CD4-positive, alpha-beta memory T cell (primary cell): ENCODE measurements at regions not wholly inside any gene's neighbourhood (a gene's known extent, or its start where the extent isn't known, plus 50 kb on each side); places are given as distances from the start of the nearest gene placed in this dataset.

Experiments
- CTCF ChIA-PET: fragments of 350-600 bp; sonication (Branson Sonifier 250); formaldehyde crosslinking; loops from one replicate; lab custom pipeline; 2021; ENCODE audit warnings: inconsistent platforms; ENCODE audit not compliant: partially characterized antibody; lab: Charles Lee
- POLR2A ChIA-PET: fragments of 350-600 bp; sonication (Branson Sonifier 250); formaldehyde crosslinking; loops from one replicate; lab custom pipeline; 2021; ENCODE audit not compliant: partially characterized antibody; lab: Charles Lee
- DNase-seq, 5 donors: peaks; one replicate each; pipeline versions ENCODE4 v3.0.0 to v3.0.0-alpha.2; 2020 to 2022; ENCODE audit warnings: mixed read lengths in 1 of 5
- H3K27ac ChIP-seq: one replicate; pipeline ENCODE4 v1.7.0; 2013; ENCODE audit warnings: low read depth, low read length
- H3K27me3 ChIP-seq: 2 replicates; pipeline ENCODE4 v1.7.0; 2013; ENCODE audit warnings: mild to moderate bottlenecking, low read length, moderate library complexity; ENCODE audit not compliant: insufficient read depth
- H3K36me3 ChIP-seq: 2 replicates; pipeline ENCODE4 v1.7.0; 2013; ENCODE audit warnings: mild to moderate bottlenecking, low read length, moderate library complexity; ENCODE audit not compliant: insufficient read depth
- H3K4me1 ChIP-seq: 2 replicates; pipeline ENCODE4 v1.7.0; 2013; ENCODE audit warnings: mild to moderate bottlenecking, low read length, moderate library complexity; ENCODE audit not compliant: insufficient read depth
- H3K4me3 ChIP-seq, 2 donors: one replicate each; pipeline ENCODE4 v1.7.0; 2013; ENCODE audit warnings: low read length in 2 of 2, mild to moderate bottlenecking in 1 of 2
- H3K9me3 ChIP-seq, 2 donors: one replicate each; pipeline ENCODE4 v1.7.0; 2013; ENCODE audit warnings: low read length in 2 of 2, control low read depth in 1 of 2; ENCODE audit not compliant: control insufficient read depth in 1 of 2
- H3K27ac Mint-ChIP-seq, 7 donors: one replicate each; pipeline ENCODE4 v1.8.0; 2020 to 2021; ENCODE audit warnings: mixed read lengths in 7 of 7, mild to moderate bottlenecking in 6 of 7, inconsistent platforms in 3 of 7, moderate library complexity in 3 of 7
- H3K27me3 Mint-ChIP-seq, 2 donors: one replicate each; pipeline ENCODE4 v1.8.0; 2020 to 2021; ENCODE audit warnings: mixed read lengths in 2 of 2
- H3K36me3 Mint-ChIP-seq, 2 donors: one replicate each; pipeline ENCODE4 v1.8.0; 2020 to 2021; ENCODE audit warnings: mixed read lengths in 2 of 2, inconsistent platforms in 1 of 2, mild to moderate bottlenecking in 1 of 2
- H3K4me1 Mint-ChIP-seq, 4 donors: one replicate each; pipeline ENCODE4 v1.8.0; 2020 to 2021; ENCODE audit warnings: mixed read lengths in 4 of 4, mild to moderate bottlenecking in 1 of 4
- H3K4me3 Mint-ChIP-seq, 8 donors: one replicate each; pipeline ENCODE4 v1.8.0; 2020 to 2021; ENCODE audit warnings: mixed read lengths in 8 of 8, mild to moderate bottlenecking in 7 of 8, moderate library complexity in 6 of 8, inconsistent platforms in 3 of 8
- H3K9me3 Mint-ChIP-seq, 8 donors: one replicate each; pipeline ENCODE4 v1.8.0; 2020 to 2021; ENCODE audit warnings: mixed read lengths in 8 of 8, mild to moderate bottlenecking in 5 of 8, inconsistent platforms in 3 of 8, moderate library complexity in 1 of 8
- intact Hi-C: fragments of 100-400 bp; cut with micrococcal nuclease; formaldehyde crosslinking; loops from one replicate; pipeline ENCODE4 v1.15.1; 2023

DNA sequence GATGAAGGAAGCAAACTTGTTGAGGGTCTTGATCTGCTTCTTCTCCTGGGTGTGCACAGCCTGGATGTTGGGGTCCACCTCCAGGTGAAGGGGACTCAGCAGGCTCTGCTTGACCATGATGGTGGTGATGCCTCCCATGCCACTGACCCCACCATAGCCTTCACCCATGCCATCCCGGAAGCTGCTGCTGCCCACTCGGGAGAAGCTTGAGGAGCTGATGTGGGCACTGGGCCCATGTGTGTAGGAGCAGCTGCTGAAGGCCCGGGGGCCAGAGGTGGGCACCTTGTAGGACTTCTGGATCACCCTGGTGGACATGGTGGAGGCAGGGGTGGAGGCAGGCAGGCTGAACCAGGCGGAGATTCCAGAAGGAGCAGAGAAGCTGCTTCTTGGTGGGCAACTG lies 432.7 kb upstream of the DIPK2B start:
- intact Hi-C loops, result no loop called here
- no peak overlapping the region for H3K27ac ChIP-seq
- Mint-ChIP-seq H3K4me1 (no peaks in the 10 kb centered on the region), H3K4me3 (no peak overlapping the region), H3K27me3 (no peaks in the 10 kb centered on the region), H3K36me3 (no peaks in the 10 kb centered on the region), H3K27ac (no peak overlapping the region), H3K9me3 (no peaks in the 10 kb centered on the region)
- no peaks in the 10 kb centered on the region for H3K36me3 ChIP-seq
- H3K4me1 ChIP-seq, result no peaks in the 10 kb centered on the region
- DNase-seq, result no peak
- H3K4me3 ChIP-seq, result no peak overlapping the region
- ChIA-PET CTCF (no interaction called here), POLR2A (no interaction called here)
- no peaks in the 10 kb centered on the region for H3K27me3 ChIP-seq
- no peaks in the 10 kb centered on the region for H3K9me3 ChIP-seq

- CTCF ChIA-PET, result no interaction called here
- H3K4me1 ChIP-seq, result no peaks in the 10 kb centered on the region
- intact Hi-C loops, result no loop called here
- no peaks in the 10 kb centered on the region for H3K27me3 Mint-ChIP-seq
- no peaks in the 10 kb centered on the region for H3K9me3 ChIP-seq
- no peak overlapping the region for H3K27ac ChIP-seq
- peaks cover 0 to 3% (median 0%) of the 10 kb centered on the region in 8 donors for H3K9me3 Mint-ChIP-seq
- no peak overlapping the region for H3K27ac Mint-ChIP-seq
- POLR2A ChIA-PET, result no interaction called here
- H3K36me3 Mint-ChIP-seq, result no peaks in the 10 kb centered on the region
- H3K4me3 ChIP-seq, result no peak overlapping the region
- H3K4me1 Mint-ChIP-seq, result no peaks in the 10 kb centered on the region
- no peaks in the 10 kb centered on the region for H3K36me3 ChIP-seq
- no peaks in the 10 kb centered on the region for H3K27me3 ChIP-seq
- H3K4me3 Mint-ChIP-seq, result no peak overlapping the region
- no peak for DNase-seq
Measured at GRCh38 chrX:45632506-45632905, 431.8 kb upstream of the DIPK2B start.

GRCh38 chrX:45630078-45630477 lies 429.4 kb upstream of the DIPK2B start:
- ChIA-PET CTCF (no interaction called here), POLR2A (no interaction called here)
- no peak for DNase-seq
- H3K4me3 ChIP-seq, result no peak overlapping the region
- H3K4me1 ChIP-seq, result no peaks in the 10 kb centered on the region
- Mint-ChIP-seq H3K4me1 (no peaks in the 10 kb centered on the region), H3K27me3 (no peaks in the 10 kb centered on the region), H3K36me3 (no peaks in the 10 kb centered on the region), H3K4me3 (no peak overlapping the region), H3K27ac (no peak overlapping the region), H3K9me3 (peaks cover 0 to 11% (median 0%) of the 10 kb centered on the region in 8 donors)
- intact Hi-C loops, result no loop called here
- H3K36me3 ChIP-seq, result no peaks in the 10 kb centered on the region
- no peak overlapping the region for H3K27ac ChIP-seq
- H3K27me3 ChIP-seq, result no peaks in the 10 kb centered on the region
- no peaks in the 10 kb centered on the region for H3K9me3 ChIP-seq

DNA sequence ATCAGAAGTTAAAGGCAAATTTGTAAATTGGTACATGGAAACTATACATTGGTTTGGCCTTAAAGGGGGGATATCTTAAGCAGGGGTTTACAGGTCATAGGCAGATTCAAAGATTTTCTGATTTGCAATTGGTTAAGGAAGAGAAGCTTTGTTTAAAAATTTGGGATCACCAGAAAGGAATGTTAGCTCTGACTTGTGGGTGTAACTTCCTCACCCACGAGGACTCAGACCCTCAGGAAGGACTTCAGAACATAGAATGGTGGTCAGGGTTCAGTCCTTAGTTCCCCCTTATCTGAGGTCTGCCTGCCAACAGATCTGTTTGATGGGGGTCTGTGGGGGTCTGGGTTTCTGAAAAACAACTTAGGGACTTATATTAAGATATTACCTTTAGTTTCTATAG lies 427.4 kb upstream of the DIPK2B start:
- ChIA-PET CTCF (interaction anchor here (0.6 kb wide), 1 partner anchor 380 kb away, joined by 4 read pairs; no protein-coding TSS in a partner anchor), POLR2A (no interaction called here)
- DNase-seq, result no peak
- Mint-ChIP-seq H3K27ac (no peak overlapping the region), H3K4me3 (no peak overlapping the region), H3K27me3 (no peaks in the 10 kb centered on the region), H3K36me3 (no peaks in the 10 kb centered on the region), H3K4me1 (no peaks in the 10 kb centered on the region), H3K9me3 (peaks cover 0 to 11% (median 0%) of the 10 kb centered on the region in 8 donors)
- Histone ChIP-seq H3K36me3 (no peaks in the 10 kb centered on the region), H3K27ac (no peak overlapping the region), H3K27me3 (no peaks in the 10 kb centered on the region), H3K4me1 (no peaks in the 10 kb centered on the region), H3K9me3 (no peaks in the 10 kb centered on the region), H3K4me3 (no peak overlapping the region)
- intact Hi-C loops, result no loop called here

GRCh38 chrX:45623266-45623665 lies 422.6 kb upstream of the DIPK2B start:
- Mint-ChIP-seq H3K4me1 (no peaks in the 10 kb centered on the region), H3K9me3 (peaks cover 0 to 11% (median 0%) of the 10 kb centered on the region in 8 donors), H3K27me3 (no peaks in the 10 kb centered on the region), H3K27ac (no peak overlapping the region), H3K36me3 (no peaks in the 10 kb centered on the region), H3K4me3 (no peak overlapping the region)
- H3K36me3 ChIP-seq, result no peaks in the 10 kb centered on the region
- H3K4me1 ChIP-seq, result no peaks in the 10 kb centered on the region
- H3K27ac ChIP-seq, result no peak overlapping the region
- ChIA-PET CTCF (no interaction called here), POLR2A (no interaction called here)
- no peak overlapping the region for H3K4me3 ChIP-seq
- H3K27me3 ChIP-seq, result no peaks in the 10 kb centered on the region
- H3K9me3 ChIP-seq, result no peaks in the 10 kb centered on the region
- no peak for DNase-seq
- intact Hi-C loops, result no loop called here

GRCh38 chrX:45622538-45622937 lies 421.9 kb upstream of the DIPK2B start:
- no peaks in the 10 kb centered on the region for H3K4me1 ChIP-seq
- CTCF ChIA-PET, result no interaction called here
- Mint-ChIP-seq H3K4me3 (no peak overlapping the region), H3K27me3 (peaks cover 0 to 1% of the 10 kb centered on the region in 2 donors), H3K9me3 (peaks cover 0 to 9% (median 2%) of the 10 kb centered on the region in 8 donors), H3K36me3 (no peaks in the 10 kb centered on the region), H3K4me1 (no peaks in the 10 kb centered on the region), H3K27ac (no peak overlapping the region)
- no peak for DNase-seq
- no peak overlapping the region for H3K27ac ChIP-seq
- H3K9me3 ChIP-seq, result no peaks in the 10 kb centered on the region
- H3K27me3 ChIP-seq, result no peaks in the 10 kb centered on the region
- no peaks in the 10 kb centered on the region for H3K36me3 ChIP-seq
- intact Hi-C loops, result no loop called here
- POLR2A ChIA-PET, result no interaction called here
- no peak overlapping the region for H3K4me3 ChIP-seq

DNA sequence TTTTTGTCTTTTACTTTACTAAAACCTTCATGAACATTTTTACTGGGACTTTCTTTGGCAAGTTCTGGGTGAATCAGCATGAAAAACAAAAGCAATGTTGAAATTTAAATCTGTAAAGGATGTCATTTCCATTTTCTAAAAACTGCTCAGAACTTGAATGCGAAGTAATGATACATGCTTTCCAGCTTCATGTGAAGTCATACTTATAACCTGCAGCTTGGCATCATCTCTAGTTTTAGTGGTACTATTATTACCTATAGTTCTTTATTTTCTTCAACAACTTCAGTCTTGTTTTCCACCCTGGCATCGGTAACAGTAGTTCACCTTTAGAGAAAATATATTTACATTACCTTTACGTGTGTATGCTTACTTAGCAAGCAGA lies 421.4 kb upstream of the DIPK2B start:
- H3K27me3 ChIP-seq, result no peaks in the 10 kb centered on the region
- H3K4me1 ChIP-seq, result no peaks in the 10 kb centered on the region
- H3K9me3 Mint-ChIP-seq, result peaks cover 0 to 9% (median 4%) of the 10 kb centered on the region in 8 donors
- H3K27ac ChIP-seq, result no peak overlapping the region
- H3K4me3 ChIP-seq, result no peak overlapping the region
- H3K36me3 Mint-ChIP-seq, result no peaks in the 10 kb centered on the region
- DNase-seq, result no peak
- POLR2A ChIA-PET, result no interaction called here
- H3K27ac Mint-ChIP-seq, result no peak overlapping the region
- no peaks in the 10 kb centered on the region for H3K36me3 ChIP-seq
- H3K9me3 ChIP-seq, result no peaks in the 10 kb centered on the region
- CTCF ChIA-PET, result no interaction called here
- intact Hi-C loops, result no loop called here
- no peak overlapping the region for H3K4me3 Mint-ChIP-seq
- no peaks in the 10 kb centered on the region for H3K4me1 Mint-ChIP-seq
- peaks cover 0 to 1% of the 10 kb centered on the region in 2 donors for H3K27me3 Mint-ChIP-seq
